ENCODE measurements at regions not wholly inside any gene's neighbourhood (a gene's known extent, or its start where the extent isn't known, plus 50 kb on each side); places are given as distances from the start of the nearest gene placed in this dataset.

- no peak overlapping the region for H3K27ac ChIP-seq
- no peaks in the 10 kb centered on the region for H3K36me3 ChIP-seq (replicated peaks in 1 of 2)
- intact Hi-C loops (cut with DNase I) = no loop called here
- H3K4me1 ChIP-seq (replicated peaks in 1 of 2) = no peaks in the 10 kb centered on the region
- DNase-seq = no peak
- WGBS, 4 donors = 52 to 78% (median 61%) methylated on average over 4 of the region's 4 CpGs
- TF ChIP-seq POLR2A (IDR thresholded peaks at IDR 0.05) (no peak), CTCF (IDR thresholded peaks at IDR 0.05) (no peak)
- no peaks in the 10 kb centered on the region for H3K9me3 ChIP-seq (replicated peaks in 1 of 3)
- H3K4me3 ChIP-seq = no peak overlapping the region
- no peaks in the 10 kb centered on the region for H3K27me3 ChIP-seq
These were observed 110.9 kb upstream of the MPPED2 start for GRCh38 chr11:30697032-30697431.

GRCh38 chr11:30684772-30685171 lies 98.6 kb upstream of the MPPED2 start:
- TF ChIP-seq POLR2A (IDR thresholded peaks at IDR 0.05) = no peak
- no peak for TF ChIP-seq CTCF (IDR thresholded peaks at IDR 0.05)
- Histone ChIP-seq H3K4me3 (no peak overlapping the region), H3K4me1 (replicated peaks in 1 of 2) (no peaks in the 10 kb centered on the region), H3K9me3 (replicated peaks in 1 of 3) (no peaks in the 10 kb centered on the region), H3K36me3 (replicated peaks in 1 of 2) (no peaks in the 10 kb centered on the region), H3K27me3 (no peaks in the 10 kb centered on the region), H3K27ac (no peak overlapping the region)
- WGBS, 4 donors = 66 to 86% (median 75%) methylated on average over 2 of the region's 2 CpGs
- intact Hi-C loops (cut with DNase I) = loop anchor here in 1 of 2 donors (10.0 kb wide), 1 partner anchor 310 kb away; no protein-coding TSS in a partner anchor
- DNase-seq = no peak

GRCh38 chr11:30683176-30683575 lies 97.0 kb upstream of the MPPED2 start:
- no peak overlapping the region for H3K27ac ChIP-seq
- H3K9me3 ChIP-seq (replicated peaks in 1 of 3) = no peaks in the 10 kb centered on the region
- DNase-seq = no peak
- H3K4me3 ChIP-seq = no peak overlapping the region
- H3K36me3 ChIP-seq (replicated peaks in 1 of 2) = no peaks in the 10 kb centered on the region
- intact Hi-C loops (cut with DNase I) = loop anchor here in 1 of 2 donors (10.0 kb wide), 1 partner anchor 308 kb away; no protein-coding TSS in a partner anchor
- WGBS, 4 donors = 88 to 100% (median 91%) methylated on average over 1 of the region's 1 CpG
- TF ChIP-seq CTCF (IDR thresholded peaks at IDR 0.05) (no peak), POLR2A (IDR thresholded peaks at IDR 0.05) (no peak)
- H3K4me1 ChIP-seq (replicated peaks in 1 of 2) = no peaks in the 10 kb centered on the region
- no peaks in the 10 kb centered on the region for H3K27me3 ChIP-seq

GRCh38 chr11:30666817-30667216 lies 80.7 kb upstream of the MPPED2 start:
- no peak overlapping the region for H3K4me3 ChIP-seq
- H3K9me3 ChIP-seq (replicated peaks in 1 of 3) = no peaks in the 10 kb centered on the region
- intact Hi-C loops (cut with DNase I) = no loop called here
- no peaks in the 10 kb centered on the region for H3K36me3 ChIP-seq (replicated peaks in 1 of 2)
- 63 to 72% (median 65%) methylated on average over 2 of the region's 2 CpGs for WGBS, 4 donors
- H3K27me3 ChIP-seq = no peaks in the 10 kb centered on the region
- DNase-seq = no peak
- no peak overlapping the region for H3K27ac ChIP-seq
- H3K4me1 ChIP-seq (replicated peaks in 1 of 2) = no peaks in the 10 kb centered on the region
- TF ChIP-seq CTCF (IDR thresholded peaks at IDR 0.05) = no peak
- TF ChIP-seq POLR2A (IDR thresholded peaks at IDR 0.05) = no peak
